ENCODE measurements at regions not wholly inside any gene's neighbourhood (a gene's known extent, or its start where the extent isn't known, plus 50 kb on each side); places are given as distances from the start of the nearest gene placed in this dataset.
"Not testable (repeated sequence)": the region's sequence is repeated elsewhere in the genome, so short reads cannot be mapped to it uniquely, and the experiment has no call there.

DNA sequence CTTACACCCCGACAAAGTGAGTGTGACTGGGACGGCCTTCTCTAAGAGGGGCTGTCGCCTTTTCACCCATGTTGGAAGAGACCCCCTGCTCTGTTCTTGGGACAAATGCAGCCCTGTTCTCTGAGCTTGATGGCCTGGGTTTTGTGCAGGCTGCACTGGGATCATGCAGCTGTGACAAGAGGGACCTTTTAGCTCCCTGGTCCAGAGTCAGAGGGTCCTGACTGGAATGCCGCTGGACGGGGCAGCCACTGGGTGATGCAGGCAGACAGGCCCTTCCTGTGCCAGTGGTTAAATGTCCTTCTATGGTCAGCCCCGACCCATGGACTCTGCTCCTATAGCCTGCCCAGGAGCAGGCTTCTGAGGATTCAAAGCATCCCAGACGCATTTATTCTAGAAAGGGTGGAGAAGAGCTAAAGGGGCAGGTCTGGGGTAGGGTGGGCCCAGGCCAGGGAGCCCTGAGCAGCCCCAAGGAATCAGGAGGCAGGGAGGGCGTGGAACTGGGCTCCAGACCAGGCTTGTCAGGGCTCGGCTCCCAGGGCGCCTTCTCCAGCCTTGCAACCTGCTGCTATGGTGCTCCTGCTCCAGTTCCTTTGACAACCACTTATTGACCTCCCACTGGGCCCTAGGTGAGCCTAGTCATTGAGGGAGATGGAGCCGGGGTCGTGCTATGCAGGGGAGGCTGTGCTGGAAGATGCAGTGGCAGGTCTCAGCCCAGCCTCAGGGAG is 277.9 kb upstream of the HS6ST1 start:
- DNase-seq (ENCODE audit: low read depth in 3 of 3) = no peak

- no peak for DNase-seq (ENCODE audit: low read depth in 3 of 3)
Measured at GRCh38 chr2:128597121-128597762, 278.6 kb upstream of the HS6ST1 start.

DNA sequence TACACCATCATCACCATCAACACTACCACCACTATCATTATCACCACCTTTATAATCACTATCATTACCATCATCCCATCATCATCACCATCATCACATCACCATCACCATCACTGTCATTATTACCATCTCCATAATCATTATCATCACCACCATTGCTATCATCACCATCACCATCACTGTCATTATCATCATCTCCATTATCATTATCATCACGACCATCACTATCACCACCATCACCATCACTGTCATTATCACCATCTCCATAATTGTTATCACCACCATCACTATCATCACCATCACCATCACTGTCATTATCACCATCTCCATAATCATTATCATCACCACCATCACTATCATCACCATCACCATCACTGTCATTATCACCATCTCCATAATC is 279.6 kb upstream of the HS6ST1 start:
- not testable (repeated sequence) for DNase-seq (ENCODE audit: low read depth in 3 of 3)

GRCh38 chr2:128598862-128599441 is 280.3 kb upstream of the HS6ST1 start:
- DNase-seq (ENCODE audit: low read depth in 3 of 3) = no peak

- DNase-seq (ENCODE audit: low read depth in 3 of 3) = no peak
Measured at GRCh38 chr2:128599700-128600099, 281.0 kb upstream of the HS6ST1 start.

DNA sequence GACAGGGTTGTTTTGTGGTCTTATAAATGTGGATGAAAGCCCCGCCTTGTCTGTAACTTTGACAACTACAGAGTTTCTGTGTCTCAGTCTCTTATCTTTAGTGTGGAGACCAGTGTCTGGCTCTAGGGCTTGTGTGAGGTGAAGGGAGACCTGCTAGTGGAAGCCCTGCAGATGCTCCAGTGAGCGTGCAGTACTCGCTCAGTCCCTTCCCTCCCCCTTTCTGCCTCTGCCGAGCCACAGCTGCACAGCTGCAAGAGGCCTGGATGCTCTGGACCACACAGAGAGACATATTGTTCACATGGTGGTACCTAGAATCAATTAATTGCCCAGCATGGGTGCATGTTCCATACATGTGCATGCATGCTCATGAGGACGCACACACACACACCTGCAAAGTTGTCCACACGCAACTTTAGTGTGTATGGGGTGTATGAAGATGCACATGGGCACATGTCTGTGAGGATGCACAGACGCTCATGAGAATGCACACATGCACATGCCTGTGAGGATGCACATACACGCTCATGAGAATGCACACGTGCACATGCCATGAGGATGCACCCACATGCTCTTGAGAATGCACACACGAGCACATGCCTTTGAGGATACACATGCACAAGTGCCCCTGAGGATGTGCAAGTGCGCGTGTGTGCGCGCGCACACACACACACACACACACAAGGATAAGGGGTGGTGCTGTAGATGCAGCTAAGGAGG is 282.1 kb upstream of the HS6ST1 start:
- DNase-seq (ENCODE audit: low read depth in 3 of 3) = no peak

GRCh38 chr2:128601298-128602037 is 282.8 kb upstream of the HS6ST1 start:
- no peak for DNase-seq (ENCODE audit: low read depth in 3 of 3)

GRCh38 chr2:128602038-128602698 is 283.5 kb upstream of the HS6ST1 start:
- no peak for DNase-seq (ENCODE audit: low read depth in 3 of 3)

DNA sequence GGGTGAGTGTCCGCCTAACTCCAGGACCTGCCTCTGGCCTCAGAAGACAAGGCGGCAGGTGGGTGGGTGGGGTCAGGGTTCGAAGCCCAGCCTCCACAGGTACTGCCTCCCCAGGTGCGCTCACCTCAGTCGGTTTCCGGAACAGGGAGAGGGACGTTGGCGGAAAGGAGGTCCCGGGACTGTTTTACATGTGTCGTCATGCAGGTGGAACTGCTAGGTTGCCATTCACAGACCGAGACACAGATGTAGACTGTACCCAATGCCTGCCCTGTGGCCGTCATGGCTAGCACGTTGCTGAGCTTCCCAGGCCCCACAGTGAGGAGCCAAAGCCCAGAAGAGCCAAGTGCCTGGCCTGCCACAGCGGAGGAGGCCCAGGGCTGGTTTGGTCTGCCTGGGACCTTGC is 284.0 kb upstream of the HS6ST1 start:
- no peak for DNase-seq (ENCODE audit: low read depth in 3 of 3)

DNA sequence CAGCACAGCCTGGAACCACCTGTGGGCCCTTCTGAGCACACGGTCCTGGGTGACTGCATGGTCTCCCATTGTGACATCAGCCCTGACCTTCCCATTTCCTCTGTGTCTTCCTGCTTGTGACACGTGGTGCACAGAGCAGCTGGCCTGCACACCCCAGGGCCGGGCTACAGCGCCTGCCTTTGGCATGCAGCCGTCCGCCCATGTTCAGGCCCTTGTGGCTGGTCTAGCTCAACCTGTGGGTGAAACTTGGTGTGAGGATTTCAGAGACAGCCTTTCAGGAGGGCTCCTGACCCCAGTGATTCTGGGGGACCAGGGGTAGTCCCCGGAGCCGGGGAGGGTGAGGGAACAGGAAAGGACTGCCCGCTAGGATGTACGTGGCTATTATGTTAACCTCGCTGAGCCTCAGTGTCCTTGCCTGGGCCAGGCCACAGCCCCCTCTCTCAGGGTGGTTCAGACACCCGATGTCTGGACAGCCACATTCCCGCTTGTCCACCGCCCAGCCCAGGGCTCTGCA is 284.8 kb upstream of the HS6ST1 start:
- no peak for DNase-seq (ENCODE audit: low read depth in 3 of 3)

- no peak for DNase-seq (ENCODE audit: low read depth in 3 of 3)
Measured at GRCh38 chr2:128604045-128604444, 285.4 kb upstream of the HS6ST1 start.

DNA sequence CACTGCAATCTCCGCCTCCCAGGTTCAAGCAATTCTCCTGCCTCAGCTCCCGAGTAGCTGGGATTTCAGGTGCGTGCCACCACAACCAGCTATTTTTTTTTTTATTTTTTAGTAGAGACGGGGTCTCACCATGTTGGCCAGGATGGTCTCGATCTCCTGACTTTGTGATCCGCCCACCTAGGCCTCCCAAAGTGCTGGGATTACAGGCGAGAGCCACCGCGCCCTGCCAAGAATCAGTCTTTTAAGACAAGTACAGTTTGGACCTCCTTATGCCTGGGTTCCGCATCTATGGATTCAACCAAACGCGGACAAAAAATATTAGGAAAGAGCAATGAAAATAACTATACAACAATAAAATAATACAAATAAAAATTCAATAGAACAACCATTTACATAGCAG is 285.9 kb upstream of the HS6ST1 start:
- DNase-seq (ENCODE audit: low read depth in 3 of 3) = not testable (repeated sequence)

DNA sequence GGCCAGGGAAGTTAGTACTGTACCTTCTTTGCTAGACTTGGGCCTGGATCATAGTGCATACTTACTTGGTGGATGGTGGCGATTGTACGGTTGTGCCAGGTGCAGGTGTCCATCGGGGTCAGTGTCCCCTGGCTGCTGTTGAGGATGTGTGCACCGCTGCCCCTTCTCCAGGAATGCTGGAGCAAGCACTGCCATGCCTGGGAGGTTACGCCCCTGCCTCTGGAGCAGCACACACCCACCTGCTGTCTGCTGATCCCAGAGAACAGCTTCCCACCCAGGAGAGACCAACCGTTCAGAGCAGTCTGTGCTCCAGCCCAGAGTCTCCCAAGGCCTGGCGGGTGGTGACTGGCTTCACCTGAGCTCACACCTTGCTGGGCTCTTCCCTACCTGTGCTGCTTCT is 286.8 kb upstream of the HS6ST1 start:
- no peak for DNase-seq (ENCODE audit: low read depth in 3 of 3)

GRCh38 chr2:128605931-128606330 is 287.3 kb upstream of the HS6ST1 start:
- no peak for DNase-seq (ENCODE audit: low read depth in 3 of 3)

- no peak for DNase-seq (ENCODE audit: low read depth in 3 of 3)
Measured at GRCh38 chr2:128606837-128607236, 288.2 kb upstream of the HS6ST1 start.

GRCh38 chr2:128607440-128607839 is 288.8 kb upstream of the HS6ST1 start:
- DNase-seq (ENCODE audit: low read depth in 3 of 3) = no peak

- DNase-seq (ENCODE audit: low read depth in 3 of 3) = no peak
Measured at GRCh38 chr2:128607911-128608506, 289.3 kb upstream of the HS6ST1 start.

DNA sequence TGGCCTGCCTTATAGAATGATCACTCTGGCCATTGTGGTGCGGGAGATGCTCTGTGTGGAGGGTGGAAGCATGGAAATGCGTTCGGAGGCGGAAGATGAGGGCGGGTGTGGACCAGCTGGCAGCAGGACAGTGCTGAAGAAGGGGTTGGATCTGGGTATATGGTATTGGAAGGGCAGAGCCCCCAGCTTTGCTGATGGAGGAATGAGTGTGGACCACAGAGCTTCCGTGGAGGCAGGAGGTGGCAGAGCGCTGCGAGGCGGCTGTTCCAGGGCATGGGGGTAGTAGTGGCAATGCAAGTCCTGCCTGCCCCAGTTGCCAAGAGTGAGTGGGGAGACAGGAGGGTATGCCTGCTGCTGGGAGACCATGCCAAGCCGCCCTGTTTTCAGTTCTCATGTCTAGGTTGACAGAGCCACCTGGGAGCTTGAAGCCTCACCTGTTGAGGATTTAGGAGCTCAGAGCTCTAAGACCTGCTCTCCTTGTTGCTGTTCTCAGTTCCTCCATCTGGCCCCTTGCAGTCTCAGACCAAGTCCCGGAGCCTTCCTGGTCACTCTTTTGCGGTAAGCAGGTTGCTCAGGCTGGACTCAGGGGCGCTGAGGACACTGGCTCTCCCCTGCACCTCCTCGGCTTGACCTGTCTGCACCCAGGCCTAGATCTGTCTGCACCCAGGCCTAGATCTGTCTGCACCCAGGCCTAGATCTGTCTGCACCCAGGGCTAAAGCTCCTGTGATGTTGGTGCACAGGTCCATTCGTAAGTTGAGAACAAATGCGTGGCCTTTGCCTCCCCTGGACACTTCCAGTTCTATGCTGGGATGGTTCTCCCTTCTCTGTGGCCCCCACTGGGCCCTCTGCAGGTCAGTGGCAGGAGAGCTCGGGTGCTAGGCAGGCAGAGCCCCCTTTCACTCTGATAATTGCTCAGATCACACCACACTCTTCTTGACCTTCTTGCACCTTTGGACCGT is 290.5 kb upstream of the HS6ST1 start:
- DNase-seq (ENCODE audit: low read depth in 3 of 3) = no peak

- no peak for DNase-seq (ENCODE audit: low read depth in 3 of 3)
Measured at GRCh38 chr2:128610496-128610895, 291.8 kb upstream of the HS6ST1 start.
